Uterus (tissue), 2 donors: ENCODE measurements at regions not wholly inside any gene's neighbourhood (a gene's known extent, or its start where the extent isn't known, plus 50 kb on each side); places are given as distances from the start of the nearest gene placed in this dataset.
"Not testable (repeated sequence)": the region's sequence is repeated elsewhere in the genome, so short reads cannot be mapped to it uniquely, and the experiment has no call there.

Experiments
- CTCF ChIP-seq, 4 experiments: fragments of 200-600 bp in 2 of 4; fragments of 450-650 bp in 2 of 4; sonication (generic) in 2 of 4; IDR thresholded peaks; one replicate each; pipeline ENCODE4 v1.5.1; 2016 to 2019; ENCODE audit warnings: antibody characterized with exemption in 4 of 4, mild to moderate bottlenecking in 2 of 4, moderate library complexity in 1 of 4
- POLR2A ChIP-seq, 2 donors: fragments of 450-650 bp; IDR thresholded peaks; one replicate each; pipeline ENCODE4 v1.6.1; 2016; ENCODE audit warnings: antibody characterized with exemption in 2 of 2, mild to moderate bottlenecking in 1 of 2, moderate library complexity in 1 of 2

GRCh38 chr4:9539939-9540520 lies 95.8 kb downstream of the DEFB131A start:
- TF ChIP-seq CTCF, POLR2A (IDR thresholded peaks at IDR 0.05): not testable (repeated sequence)
